NB4 (cell line): ENCODE measurements at regions not wholly inside any gene's neighbourhood (a gene's known extent, or its start where the extent isn't known, plus 50 kb on each side); places are given as distances from the start of the nearest gene placed in this dataset.

ENCODE experiments used
- POLR2A ChIP-seq: IDR thresholded peaks from 2 replicates; pipeline ENCODE4 v1.6.1; 2011; ENCODE audit warnings: mild to moderate bottlenecking; ENCODE audit not compliant: insufficient read length; ENCODE audit errors: extremely low read depth
- TF ChIP-seq, protein P1 (sequence below): IDR thresholded peaks from one replicate; pipeline ENCODE4 v1.5.1; 2012; ENCODE audit warnings: low read depth, low read length

DNA sequence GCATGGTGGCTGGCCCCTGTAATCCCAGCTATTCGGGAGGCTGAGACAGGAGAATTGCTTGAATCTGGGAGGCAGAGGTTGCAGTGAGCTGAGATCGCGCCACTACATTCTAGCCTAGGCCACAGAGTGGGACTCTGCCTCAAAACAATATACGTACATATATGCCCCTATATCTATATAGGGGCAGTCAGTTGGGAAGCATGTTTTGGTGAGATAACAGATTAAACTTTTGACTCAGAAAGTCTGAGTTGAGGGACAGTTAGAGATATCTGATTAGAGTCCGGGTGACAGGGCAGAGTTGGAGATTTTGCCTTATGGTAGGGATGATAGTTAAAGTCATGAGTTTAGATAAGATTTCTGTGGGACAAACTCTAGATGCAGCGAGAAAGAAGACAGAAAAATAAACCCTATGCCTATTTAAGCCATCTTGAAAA lies 71.8 kb upstream of the ALDH1A1 start:
- TF ChIP-seq, protein P1, sequence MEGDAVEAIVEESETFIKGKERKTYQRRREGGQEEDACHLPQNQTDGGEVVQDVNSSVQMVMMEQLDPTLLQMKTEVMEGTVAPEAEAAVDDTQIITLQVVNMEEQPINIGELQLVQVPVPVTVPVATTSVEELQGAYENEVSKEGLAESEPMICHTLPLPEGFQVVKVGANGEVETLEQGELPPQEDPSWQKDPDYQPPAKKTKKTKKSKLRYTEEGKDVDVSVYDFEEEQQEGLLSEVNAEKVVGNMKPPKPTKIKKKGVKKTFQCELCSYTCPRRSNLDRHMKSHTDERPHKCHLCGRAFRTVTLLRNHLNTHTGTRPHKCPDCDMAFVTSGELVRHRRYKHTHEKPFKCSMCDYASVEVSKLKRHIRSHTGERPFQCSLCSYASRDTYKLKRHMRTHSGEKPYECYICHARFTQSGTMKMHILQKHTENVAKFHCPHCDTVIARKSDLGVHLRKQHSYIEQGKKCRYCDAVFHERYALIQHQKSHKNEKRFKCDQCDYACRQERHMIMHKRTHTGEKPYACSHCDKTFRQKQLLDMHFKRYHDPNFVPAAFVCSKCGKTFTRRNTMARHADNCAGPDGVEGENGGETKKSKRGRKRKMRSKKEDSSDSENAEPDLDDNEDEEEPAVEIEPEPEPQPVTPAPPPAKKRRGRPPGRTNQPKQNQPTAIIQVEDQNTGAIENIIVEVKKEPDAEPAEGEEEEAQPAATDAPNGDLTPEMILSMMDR = no peak
- TF ChIP-seq POLR2A = no peak
